ENCODE measurements at regions not wholly inside any gene's neighbourhood (a gene's known extent, or its start where the extent isn't known, plus 50 kb on each side); places are given as distances from the start of the nearest gene placed in this dataset.
A peak's percentile ranks its signal among the peaks of the same experiment; 100 is the strongest.
"Not testable (repeated sequence)": the region's sequence is repeated elsewhere in the genome, so short reads cannot be mapped to it uniquely, and the experiment has no call there.

GRCh38 chr13:50235604-50236342 lies 220.5 kb downstream of the KCNRG start:
- DNase-seq: no peak

GRCh38 chr13:50236898-50237318 lies 221.7 kb downstream of the KCNRG start:
- no peak for DNase-seq

- no peak for DNase-seq
These were observed 223.7 kb downstream of the KCNRG start for GRCh38 chr13:50238922-50239321.

GRCh38 chr13:50241479-50241878 lies 226.2 kb downstream of the KCNRG start:
- DNase-seq: no peak

GRCh38 chr13:50243931-50244330 lies 228.7 kb downstream of the KCNRG start:
- DNase-seq: no peak

GRCh38 chr13:50244355-50244712 lies 229.1 kb downstream of the KCNRG start:
- DNase-seq: no peak

- peak; percentile 89 for DNase-seq
These were observed 229.7 kb downstream of the KCNRG start for GRCh38 chr13:50244713-50245574.

GRCh38 chr13:50247223-50247622 lies 232.0 kb downstream of the KCNRG start:
- no peak for DNase-seq

- DNase-seq: no peak
These were observed 233.4 kb downstream of the KCNRG start for GRCh38 chr13:50248516-50249143.

GRCh38 chr13:50249144-50249521 lies 233.9 kb downstream of the KCNRG start:
- DNase-seq: no peak

GRCh38 chr13:50250401-50250800 lies 235.2 kb downstream of the KCNRG start:
- DNase-seq: no peak

GRCh38 chr13:50255639-50256038 lies 240.4 kb downstream of the KCNRG start:
- no peak for DNase-seq

- not testable (repeated sequence) for DNase-seq
These were observed 241.5 kb downstream of the KCNRG start for GRCh38 chr13:50256536-50257321.

GRCh38 chr13:50257646-50258045 lies 242.4 kb downstream of the KCNRG start:
- DNase-seq: no peak

GRCh38 chr13:50261130-50261901 lies 246.1 kb downstream of the KCNRG start:
- no peak for DNase-seq

- DNase-seq: no peak
These were observed 251.8 kb downstream of the KCNRG start for GRCh38 chr13:50267066-50267465.

- DNase-seq: no peak
These were observed 252.7 kb downstream of the KCNRG start for GRCh38 chr13:50267917-50268316.

- no peak for DNase-seq
These were observed 253.3 kb downstream of the KCNRG start for GRCh38 chr13:50268500-50268899.

GRCh38 chr13:50274181-50274580 lies 258.9 kb downstream of the KCNRG start:
- DNase-seq: no peak

- no peak for DNase-seq
These were observed 260.3 kb downstream of the KCNRG start for GRCh38 chr13:50275392-50276063.

GRCh38 chr13:50276550-50276949 lies 261.3 kb downstream of the KCNRG start:
- DNase-seq: no peak

- no peak for DNase-seq
These were observed 261.9 kb downstream of the KCNRG start for GRCh38 chr13:50277127-50277526.

All from HCEC 1CT (cell line).